Vagina (tissue), 2 donors: ENCODE measurements at regions not wholly inside any gene's neighbourhood (a gene's known extent, or its start where the extent isn't known, plus 50 kb on each side); places are given as distances from the start of the nearest gene placed in this dataset.

ENCODE experiments used
- POLR2A ChIP-seq, 2 donors: fragments of 450-650 bp; IDR thresholded peaks; one replicate each; pipeline ENCODE4 v1.6.1; 2017; ENCODE audit warnings: antibody characterized with exemption in 2 of 2, mild to moderate bottlenecking in 2 of 2, moderate library complexity in 2 of 2
- POLR2AphosphoS5 ChIP-seq, 2 donors: sonication (generic); formaldehyde crosslinking; IDR thresholded peaks; one replicate each; pipeline ENCODE4 v1.9.0; 2017; ENCODE audit warnings: antibody characterized with exemption in 2 of 2, mild to moderate bottlenecking in 2 of 2, low read depth in 1 of 2; ENCODE audit not compliant: insufficient read depth in 1 of 2
- TF ChIP-seq, protein P1 (sequence below), 3 experiments: fragments of 450-650 bp in 2 of 3; fragments of 200-600 bp in 1 of 3; sonication (generic) in 1 of 3; IDR thresholded peaks; one replicate each; pipeline ENCODE4 v1.5.1; 2017 to 2019; ENCODE audit warnings: antibody characterized with exemption in 3 of 3, mild to moderate bottlenecking in 2 of 3, moderate library complexity in 2 of 3

DNA sequence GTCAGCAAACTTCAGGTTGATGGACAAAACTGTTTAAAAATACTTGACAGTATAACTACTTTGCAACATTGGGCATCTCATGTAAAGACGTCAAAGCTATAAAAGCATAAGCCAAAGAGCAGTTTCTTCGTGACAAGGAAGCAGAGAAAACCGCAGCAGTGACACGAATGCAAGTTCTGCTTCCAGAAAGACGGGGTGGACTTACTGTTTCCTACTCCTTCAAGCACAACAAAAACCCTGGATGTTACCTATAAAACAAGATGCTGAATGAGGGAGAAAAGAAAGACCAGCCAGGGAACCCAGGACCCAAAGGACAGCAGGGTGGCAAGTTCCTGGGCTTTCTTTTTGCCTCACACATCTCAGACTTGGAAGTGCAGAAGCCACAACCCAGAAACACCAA, 98.0 kb downstream of the DLL1 start:
- TF ChIP-seq, protein P1, sequence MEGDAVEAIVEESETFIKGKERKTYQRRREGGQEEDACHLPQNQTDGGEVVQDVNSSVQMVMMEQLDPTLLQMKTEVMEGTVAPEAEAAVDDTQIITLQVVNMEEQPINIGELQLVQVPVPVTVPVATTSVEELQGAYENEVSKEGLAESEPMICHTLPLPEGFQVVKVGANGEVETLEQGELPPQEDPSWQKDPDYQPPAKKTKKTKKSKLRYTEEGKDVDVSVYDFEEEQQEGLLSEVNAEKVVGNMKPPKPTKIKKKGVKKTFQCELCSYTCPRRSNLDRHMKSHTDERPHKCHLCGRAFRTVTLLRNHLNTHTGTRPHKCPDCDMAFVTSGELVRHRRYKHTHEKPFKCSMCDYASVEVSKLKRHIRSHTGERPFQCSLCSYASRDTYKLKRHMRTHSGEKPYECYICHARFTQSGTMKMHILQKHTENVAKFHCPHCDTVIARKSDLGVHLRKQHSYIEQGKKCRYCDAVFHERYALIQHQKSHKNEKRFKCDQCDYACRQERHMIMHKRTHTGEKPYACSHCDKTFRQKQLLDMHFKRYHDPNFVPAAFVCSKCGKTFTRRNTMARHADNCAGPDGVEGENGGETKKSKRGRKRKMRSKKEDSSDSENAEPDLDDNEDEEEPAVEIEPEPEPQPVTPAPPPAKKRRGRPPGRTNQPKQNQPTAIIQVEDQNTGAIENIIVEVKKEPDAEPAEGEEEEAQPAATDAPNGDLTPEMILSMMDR (IDR thresholded peaks at IDR 0.05) = no peak
- TF ChIP-seq POLR2A (IDR thresholded peaks at IDR 0.05) (no peak), POLR2AphosphoS5 (IDR thresholded peaks at IDR 0.05; ENCODE audit: insufficient read depth in 1 of 2, low read depth in 1 of 2) (no peak)
